ENCODE measurements at regions not wholly inside any gene's neighbourhood (a gene's known extent, or its start where the extent isn't known, plus 50 kb on each side); places are given as distances from the start of the nearest gene placed in this dataset.

- no peaks in the 10 kb centered on the region for H3K36me3 ChIP-seq (ENCODE audit: control insufficient read depth in 1 of 2, insufficient read depth in 2 of 2, low read length in 2 of 2)
- H3K4me1 ChIP-seq (ENCODE audit: control insufficient read depth in 1 of 2, insufficient read depth in 2 of 2, low read length in 2 of 2), result no peaks in the 10 kb centered on the region
- H3K79me1 ChIP-seq (ENCODE audit: low read length), result no peaks in the 10 kb centered on the region
- no peaks in the 10 kb centered on the region for H3K9me3 ChIP-seq (ENCODE audit: insufficient read depth, low read depth, low read length)
- H2BK12ac ChIP-seq (ENCODE audit: low read length), result no peak overlapping the region
- H4K12ac ChIP-seq (ENCODE audit: low read depth, low read length), result no peak overlapping the region
- no peak overlapping the region for H2BK5ac ChIP-seq (ENCODE audit: low read depth, low read length, poor library complexity)
- no peak overlapping the region for H3K18ac ChIP-seq (ENCODE audit: low read length)
- H3K14ac ChIP-seq (ENCODE audit: low read length), result no peak overlapping the region
- H2AK5ac ChIP-seq (ENCODE audit: low read length), result no peak overlapping the region
- no peak overlapping the region for H3K9ac ChIP-seq (ENCODE audit: low read length)
- no CpG with 5 or more reads among the region's 2 CpGs for WGBS (ENCODE audit: extremely low coverage, insufficient coverage, insufficient read length)
- no peak overlapping the region for H3K4ac ChIP-seq (ENCODE audit: low read depth, low read length)
- no peak overlapping the region for H3K4me3 ChIP-seq (ENCODE audit: low read depth, low read length)
- H2BK120ac ChIP-seq (ENCODE audit: insufficient read depth, low read length, poor library complexity), result no peak overlapping the region
- no peak for DNase-seq
- no peaks in the 10 kb centered on the region for H3K79me2 ChIP-seq (ENCODE audit: control insufficient read depth, insufficient read depth, low read length, poor library complexity)
- no peak overlapping the region for H3K4me2 ChIP-seq (ENCODE audit: low read length)
- no peak overlapping the region for H4K91ac ChIP-seq (ENCODE audit: low read depth, low read length)
- no peak overlapping the region for H3K27ac ChIP-seq (ENCODE audit: low read depth, low read length)
- no peak overlapping the region for H2AFZ ChIP-seq (ENCODE audit: insufficient read depth, low read length, poor library complexity)
- H3K23ac ChIP-seq (ENCODE audit: low read length), result no peak overlapping the region
- H3K27me3 ChIP-seq (ENCODE audit: insufficient read depth, low read length), result no peaks in the 10 kb centered on the region
- H4K8ac ChIP-seq (ENCODE audit: low read depth, low read length), result no peak overlapping the region
These were observed 878.2 kb downstream of the MAT2B start for GRCh38 chr5:164383662-164384061.

- H3K27me3 ChIP-seq (ENCODE audit: insufficient read depth, low read length), result no peaks in the 10 kb centered on the region
- H2BK5ac ChIP-seq (ENCODE audit: low read depth, low read length, poor library complexity), result no peak overlapping the region
These were observed 887.1 kb downstream of the MAT2B start for GRCh38 chr5:164392531-164392930.

GRCh38 chr5:164394686-164395194 lies 889.3 kb downstream of the MAT2B start:
- no peak overlapping the region for H3K23ac ChIP-seq (ENCODE audit: low read length)
- no peak overlapping the region for H3K14ac ChIP-seq (ENCODE audit: low read length)
- H3K79me1 ChIP-seq (ENCODE audit: low read length), result no peaks in the 10 kb centered on the region
- H3K9ac ChIP-seq (ENCODE audit: low read length), result no peak overlapping the region
- H3K9me3 ChIP-seq (ENCODE audit: insufficient read depth, low read depth, low read length), result no peaks in the 10 kb centered on the region
- no peak overlapping the region for H2BK120ac ChIP-seq (ENCODE audit: insufficient read depth, low read length, poor library complexity)
- no peak overlapping the region for H4K12ac ChIP-seq (ENCODE audit: low read depth, low read length)
- no peak overlapping the region for H3K4me2 ChIP-seq (ENCODE audit: low read length)
- H2AFZ ChIP-seq (ENCODE audit: insufficient read depth, low read length, poor library complexity), result no peak overlapping the region
- H3K79me2 ChIP-seq (ENCODE audit: control insufficient read depth, insufficient read depth, low read length, poor library complexity), result no peaks in the 10 kb centered on the region
- H3K4ac ChIP-seq (ENCODE audit: low read depth, low read length), result no peak overlapping the region
- no CpG with 5 or more reads among the region's 5 CpGs for WGBS (ENCODE audit: extremely low coverage, insufficient coverage, insufficient read length)
- H3K36me3 ChIP-seq (ENCODE audit: control insufficient read depth in 1 of 2, insufficient read depth in 2 of 2, low read length in 2 of 2), result no peaks in the 10 kb centered on the region
- no peak overlapping the region for H3K18ac ChIP-seq (ENCODE audit: low read length)
- no peak overlapping the region for H4K91ac ChIP-seq (ENCODE audit: low read depth, low read length)
- DNase-seq, result no peak
- no peak overlapping the region for H3K4me3 ChIP-seq (ENCODE audit: low read depth, low read length)
- no peaks in the 10 kb centered on the region for H3K4me1 ChIP-seq (ENCODE audit: control insufficient read depth in 1 of 2, insufficient read depth in 2 of 2, low read length in 2 of 2)
- no peaks in the 10 kb centered on the region for H3K27me3 ChIP-seq (ENCODE audit: insufficient read depth, low read length)
- H3K27ac ChIP-seq (ENCODE audit: low read depth, low read length), result no peak overlapping the region
- H2AK5ac ChIP-seq (ENCODE audit: low read length), result no peak overlapping the region
- no peak overlapping the region for H2BK12ac ChIP-seq (ENCODE audit: low read length)
- no peak overlapping the region for H4K8ac ChIP-seq (ENCODE audit: low read depth, low read length)
- no peak overlapping the region for H2BK5ac ChIP-seq (ENCODE audit: low read depth, low read length, poor library complexity)

More at GRCh38 chr5:164392531-164392930, 887.1 kb downstream of the MAT2B start:
- H4K91ac ChIP-seq (ENCODE audit: low read depth, low read length), result no peak overlapping the region
- H3K9ac ChIP-seq (ENCODE audit: low read length), result no peak overlapping the region
- no peak for DNase-seq
- H3K9me3 ChIP-seq (ENCODE audit: insufficient read depth, low read depth, low read length), result no peaks in the 10 kb centered on the region
- no peak overlapping the region for H4K8ac ChIP-seq (ENCODE audit: low read depth, low read length)
- H2BK12ac ChIP-seq (ENCODE audit: low read length), result no peak overlapping the region
- H3K23ac ChIP-seq (ENCODE audit: low read length), result no peak overlapping the region
- H3K18ac ChIP-seq (ENCODE audit: low read length), result no peak overlapping the region
- no peak overlapping the region for H4K12ac ChIP-seq (ENCODE audit: low read depth, low read length)
- H3K14ac ChIP-seq (ENCODE audit: low read length), result no peak overlapping the region
- no peak overlapping the region for H2AK5ac ChIP-seq (ENCODE audit: low read length)
- no peaks in the 10 kb centered on the region for H3K36me3 ChIP-seq (ENCODE audit: control insufficient read depth in 1 of 2, insufficient read depth in 2 of 2, low read length in 2 of 2)
- no peak overlapping the region for H3K27ac ChIP-seq (ENCODE audit: low read depth, low read length)
- no peak overlapping the region for H2BK120ac ChIP-seq (ENCODE audit: insufficient read depth, low read length, poor library complexity)
- no peaks in the 10 kb centered on the region for H3K79me2 ChIP-seq (ENCODE audit: control insufficient read depth, insufficient read depth, low read length, poor library complexity)
- H3K4me1 ChIP-seq (ENCODE audit: control insufficient read depth in 1 of 2, insufficient read depth in 2 of 2, low read length in 2 of 2), result no peaks in the 10 kb centered on the region
- H3K79me1 ChIP-seq (ENCODE audit: low read length), result no peaks in the 10 kb centered on the region
- no peak overlapping the region for H3K4ac ChIP-seq (ENCODE audit: low read depth, low read length)
- H3K4me3 ChIP-seq (ENCODE audit: low read depth, low read length), result no peak overlapping the region
- H2AFZ ChIP-seq (ENCODE audit: insufficient read depth, low read length, poor library complexity), result no peak overlapping the region
- no peak overlapping the region for H3K4me2 ChIP-seq (ENCODE audit: low read length)

- no peaks in the 10 kb centered on the region for H3K9me3 ChIP-seq (ENCODE audit: insufficient read depth, low read depth, low read length)
- no peak overlapping the region for H2AFZ ChIP-seq (ENCODE audit: insufficient read depth, low read length, poor library complexity)
- no peak overlapping the region for H3K4me3 ChIP-seq (ENCODE audit: low read depth, low read length)
- H3K4me1 ChIP-seq (ENCODE audit: control insufficient read depth in 1 of 2, insufficient read depth in 2 of 2, low read length in 2 of 2), result no peaks in the 10 kb centered on the region
- H3K4me2 ChIP-seq (ENCODE audit: low read length), result no peak overlapping the region
- H3K4ac ChIP-seq (ENCODE audit: low read depth, low read length), result no peak overlapping the region
- H3K36me3 ChIP-seq (ENCODE audit: control insufficient read depth in 1 of 2, insufficient read depth in 2 of 2, low read length in 2 of 2), result no peaks in the 10 kb centered on the region
- no peak overlapping the region for H3K27ac ChIP-seq (ENCODE audit: low read depth, low read length)
- no peak overlapping the region for H2BK12ac ChIP-seq (ENCODE audit: low read length)
- no peak overlapping the region for H3K23ac ChIP-seq (ENCODE audit: low read length)
- no peak overlapping the region for H2BK120ac ChIP-seq (ENCODE audit: insufficient read depth, low read length, poor library complexity)
- H3K14ac ChIP-seq (ENCODE audit: low read length), result no peak overlapping the region
- DNase-seq, result no peak
- no peaks in the 10 kb centered on the region for H3K79me2 ChIP-seq (ENCODE audit: control insufficient read depth, insufficient read depth, low read length, poor library complexity)
- H2BK5ac ChIP-seq (ENCODE audit: low read depth, low read length, poor library complexity), result no peak overlapping the region
- H3K27me3 ChIP-seq (ENCODE audit: insufficient read depth, low read length), result no peaks in the 10 kb centered on the region
- H3K9ac ChIP-seq (ENCODE audit: low read length), result no peak overlapping the region
- no peak overlapping the region for H4K8ac ChIP-seq (ENCODE audit: low read depth, low read length)
- WGBS (ENCODE audit: extremely low coverage, insufficient coverage, insufficient read length), result no CpG with 5 or more reads among the region's 1 CpG
- H4K12ac ChIP-seq (ENCODE audit: low read depth, low read length), result no peak overlapping the region
- no peak overlapping the region for H2AK5ac ChIP-seq (ENCODE audit: low read length)
- H4K91ac ChIP-seq (ENCODE audit: low read depth, low read length), result no peak overlapping the region
- no peaks in the 10 kb centered on the region for H3K79me1 ChIP-seq (ENCODE audit: low read length)
- H3K18ac ChIP-seq (ENCODE audit: low read length), result no peak overlapping the region
These were observed 907.1 kb downstream of the MAT2B start for GRCh38 chr5:164412531-164412930.

Measured in trophoblast cell (in vitro differentiated cells and primary cell).